Esophagus muscularis mucosa (tissue), 4 donors: ENCODE measurements at regions not wholly inside any gene's neighbourhood (a gene's known extent, or its start where the extent isn't known, plus 50 kb on each side); places are given as distances from the start of the nearest gene placed in this dataset.

ENCODE experiments used
- DNase-seq: peaks from one replicate; pipeline ENCODE4 v3.0.0-alpha.2; 2017; ENCODE audit errors: extremely low spot score
- H3K27ac ChIP-seq, 4 donors: fragments of 200-600 bp; sonication (generic); replicated peaks in 1 of 4; 1 replicate in 3 of 4; 2 replicates in 1 of 4; pipeline ENCODE4 v1.5.1; 2016 to 2019; ENCODE audit warnings: mild to moderate bottlenecking in 1 of 4
- H3K27me3 ChIP-seq, 4 donors: fragments of 200-600 bp; sonication (generic); one replicate each; pipeline versions ENCODE4 v1.5.1 to v1.6.0; 2016 to 2019
- H3K36me3 ChIP-seq, 4 donors: fragments of 200-600 bp; sonication (generic); one replicate each; pipeline ENCODE4 v1.5.1; 2016 to 2019
- H3K4me1 ChIP-seq, 4 donors: fragments of 200-600 bp; sonication (generic); one replicate each; pipeline ENCODE4 v1.5.1; 2016 to 2019
- H3K4me3 ChIP-seq, 4 donors: fragments of 200-600 bp; sonication (generic); 1 replicate in 2 of 4; 2 replicates in 2 of 4; pipeline ENCODE4 v1.5.1; 2016 to 2019; ENCODE audit warnings: mild to moderate bottlenecking in 4 of 4, moderate library complexity in 1 of 4
- H3K9me3 ChIP-seq, 4 donors: fragments of 200-600 bp; sonication (generic); 1 replicate in 3 of 4; 2 replicates in 1 of 4; pipeline ENCODE4 v1.5.1; 2016 to 2019
- CTCF ChIP-seq, 3 experiments: fragments of 200-600 bp in 2 of 3; fragments of 450-650 bp in 1 of 3; sonication (generic) in 2 of 3; IDR thresholded peaks; one replicate each; pipeline ENCODE4 v1.5.1; 2017 to 2019; ENCODE audit warnings: antibody characterized with exemption in 3 of 3, mild to moderate bottlenecking in 2 of 3, moderate library complexity in 1 of 3
- EP300 ChIP-seq: sonication (generic); formaldehyde crosslinking; IDR thresholded peaks from one replicate; pipeline ENCODE4 v1.6.1; 2017; ENCODE audit warnings: antibody characterized with exemption
- POLR2A ChIP-seq: fragments of 450-650 bp; IDR thresholded peaks from one replicate; pipeline ENCODE4 v1.6.1; 2017; ENCODE audit warnings: antibody characterized with exemption, moderate library complexity, mild to moderate bottlenecking, low read depth
- POLR2AphosphoS5 ChIP-seq, 2 donors: sonication (generic); formaldehyde crosslinking; IDR thresholded peaks; one replicate each; pipeline ENCODE4 v1.6.1; 2017; ENCODE audit warnings: antibody characterized with exemption in 2 of 2
- WGBS: methylation state at CpG from one replicate; pipeline ENCODE4 v1.1.5; 2018; 5-methylcytosine and 5-hydroxymethylcytosine counted together
- intact Hi-C: fragments of 100-400 bp; cut with DNase I; formaldehyde crosslinking; loops from one replicate; pipeline ENCODE4 v1.15.1; 2023

- Histone ChIP-seq H3K4me3 (no peak overlapping the region), H3K36me3 (no peaks in the 10 kb centered on the region), H3K9me3 (no peaks in the 10 kb centered on the region), H3K27ac (no peak overlapping the region), H3K27me3 (no peaks in the 10 kb centered on the region), H3K4me1 (no peaks in the 10 kb centered on the region)
- no peak for TF ChIP-seq POLR2AphosphoS5 (IDR thresholded peaks at IDR 0.05)
- TF ChIP-seq CTCF (IDR thresholded peaks at IDR 0.05), result no peak
- no peak for TF ChIP-seq POLR2A
- no peak for TF ChIP-seq EP300
- no peak for DNase-seq
- WGBS, result 70% methylated on average over 4 of the region's 4 CpGs
- intact Hi-C loops, result no loop called here
Measured at GRCh38 chr12:41772478-41772877, 372.2 kb downstream of the GXYLT1 start.

GRCh38 chr12:41769810-41770209, 374.9 kb downstream of the GXYLT1 start:
- H3K4me3 ChIP-seq, result no peak overlapping the region
- WGBS, result 53% methylated on average over 1 of the region's 1 CpG
- no peak overlapping the region for H3K27ac ChIP-seq
- TF ChIP-seq POLR2A (no peak), CTCF (IDR thresholded peaks at IDR 0.05) (no peak), POLR2AphosphoS5 (IDR thresholded peaks at IDR 0.05) (no peak), EP300 (no peak)
- H3K36me3 ChIP-seq, result no peaks in the 10 kb centered on the region
- H3K27me3 ChIP-seq, result no peaks in the 10 kb centered on the region
- no peaks in the 10 kb centered on the region for H3K9me3 ChIP-seq
- DNase-seq, result no peak
- H3K4me1 ChIP-seq, result no peaks in the 10 kb centered on the region
- intact Hi-C loops, result no loop called here

- no peak for DNase-seq
- 88% methylated on average over 7 of the region's 7 CpGs for WGBS
- Histone ChIP-seq H3K27me3 (no peaks in the 10 kb centered on the region), H3K36me3 (no peaks in the 10 kb centered on the region), H3K4me3 (no peak overlapping the region), H3K9me3 (no peaks in the 10 kb centered on the region), H3K27ac (no peak overlapping the region), H3K4me1 (no peaks in the 10 kb centered on the region)
- TF ChIP-seq POLR2A (no peak), CTCF (IDR thresholded peaks at IDR 0.05) (no peak), POLR2AphosphoS5 (IDR thresholded peaks at IDR 0.05) (no peak)
- intact Hi-C loops, result no loop called here
Measured at GRCh38 chr12:41768456-41768855, 376.2 kb downstream of the GXYLT1 start.

GRCh38 chr12:41762691-41763090, 382.0 kb downstream of the GXYLT1 start:
- Histone ChIP-seq H3K36me3 (no peaks in the 10 kb centered on the region), H3K4me3 (no peak overlapping the region), H3K9me3 (no peaks in the 10 kb centered on the region), H3K27me3 (no peaks in the 10 kb centered on the region), H3K4me1 (no peaks in the 10 kb centered on the region), H3K27ac (no peak overlapping the region)
- intact Hi-C loops, result no loop called here
- 90% methylated on average over 3 of the region's 3 CpGs for WGBS
- no peak for DNase-seq
- TF ChIP-seq POLR2A (no peak), EP300 (no peak), POLR2AphosphoS5 (IDR thresholded peaks at IDR 0.05) (no peak), CTCF (IDR thresholded peaks at IDR 0.05) (no peak)

GRCh38 chr12:41745593-41745992, 399.1 kb downstream of the GXYLT1 start:
- intact Hi-C loops, result no loop called here
- no peaks in the 10 kb centered on the region for H3K36me3 ChIP-seq
- peaks cover 0 to 6% (median 0%) of the 10 kb centered on the region in 4 donors for H3K9me3 ChIP-seq
- H3K4me3 ChIP-seq, result no peak overlapping the region
- no peaks in the 10 kb centered on the region for H3K27me3 ChIP-seq
- no peak for DNase-seq
- no peak overlapping the region for H3K27ac ChIP-seq
- TF ChIP-seq CTCF (IDR thresholded peaks at IDR 0.05) (no peak), POLR2A (no peak), POLR2AphosphoS5 (IDR thresholded peaks at IDR 0.05) (no peak), EP300 (no peak)
- no peaks in the 10 kb centered on the region for H3K4me1 ChIP-seq
- WGBS, result 83% methylated on average over 3 of the region's 3 CpGs
